H9 (cell line): ENCODE measurements at regions not wholly inside any gene's neighbourhood (a gene's known extent, or its start where the extent isn't known, plus 50 kb on each side); places are given as distances from the start of the nearest gene placed in this dataset.

Experiments used
- DNase-seq: peaks from one replicate; pipeline ENCODE4 v3.0.0-alpha.2; 2017
- H2AFZ ChIP-seq: one replicate; pipeline ENCODE4 v1.6.1; 2013; ENCODE audit warnings: mild to moderate bottlenecking, low read length, control low read depth, moderate library complexity
- H2AK5ac ChIP-seq: 2 replicates; pipeline ENCODE4 v1.6.1; 2013; ENCODE audit warnings: low read length, control low read depth, mixed read lengths; ENCODE audit not compliant: insufficient read length
- H2BK120ac ChIP-seq: one replicate; pipeline ENCODE4 v1.6.1; 2013; ENCODE audit warnings: low read depth, mild to moderate bottlenecking, low read length, control low read depth, inconsistent platforms; ENCODE audit not compliant: poor library complexity, severe bottlenecking
- H2BK12ac ChIP-seq: 2 replicates; pipeline ENCODE4 v1.6.1; 2013; ENCODE audit warnings: low read length, control low read depth, mixed read lengths, low read depth; ENCODE audit not compliant: insufficient read length
- H2BK15ac ChIP-seq: 2 replicates; pipeline ENCODE4 v1.6.1; 2013; ENCODE audit warnings: low read depth, low read length, control low read depth
- H2BK20ac ChIP-seq: one replicate; pipeline ENCODE4 v1.6.1; 2013; ENCODE audit warnings: low read depth, mild to moderate bottlenecking, low read length, control low read depth, inconsistent platforms; ENCODE audit not compliant: poor library complexity, severe bottlenecking
- H2BK5ac ChIP-seq: 2 replicates; pipeline ENCODE4 v1.6.1; 2013; ENCODE audit warnings: low read length, control low read depth, mixed read lengths; ENCODE audit not compliant: insufficient read length
- H3K14ac ChIP-seq: 2 replicates; pipeline ENCODE4 v1.6.1; 2013; ENCODE audit warnings: low read length, control low read depth; ENCODE audit not compliant: insufficient read depth
- H3K18ac ChIP-seq: 2 replicates; pipeline ENCODE4 v1.6.1; 2013; ENCODE audit warnings: low read depth, mild to moderate bottlenecking, mixed read lengths, low read length, control low read depth; ENCODE audit not compliant: insufficient read length
- H3K23ac ChIP-seq: 2 replicates; pipeline ENCODE4 v1.6.1; 2013; ENCODE audit warnings: low read length, control low read depth, mixed read lengths, low read depth; ENCODE audit not compliant: insufficient read length
- H3K23me2 ChIP-seq: 2 replicates; pipeline ENCODE4 v1.6.1; 2013; ENCODE audit warnings: low read depth, mild to moderate bottlenecking, mixed read lengths, low read length, control low read depth; ENCODE audit not compliant: insufficient read length, poor library complexity, severe bottlenecking
- H3K27ac ChIP-seq: 2 replicates; pipeline ENCODE4 v1.5.1; 2013; ENCODE audit warnings: low read length, control low read depth, mixed read lengths, low read depth; ENCODE audit not compliant: insufficient read length
- H3K27me3 ChIP-seq: 2 replicates; pipeline ENCODE4 v1.6.1; 2013; ENCODE audit warnings: low read length, control low read depth, inconsistent platforms; ENCODE audit not compliant: insufficient read depth
- H3K4ac ChIP-seq: 2 replicates; pipeline ENCODE4 v1.6.1; 2013; ENCODE audit warnings: low read depth, mild to moderate bottlenecking, control low read depth, inconsistent platforms, low read length, moderate library complexity
- H3K4me1 ChIP-seq: 2 replicates; pipeline ENCODE4 v1.6.1; 2013; ENCODE audit warnings: low read length, control low read depth, inconsistent platforms; ENCODE audit not compliant: insufficient read depth
- H3K4me2 ChIP-seq: 2 replicates; pipeline ENCODE4 v1.6.1; 2013; ENCODE audit warnings: low read length, control low read depth, mixed read lengths; ENCODE audit not compliant: insufficient read length, insufficient read depth
- H3K56ac ChIP-seq: 2 replicates; pipeline ENCODE4 v1.6.1; 2013; ENCODE audit warnings: low read depth, mild to moderate bottlenecking, mixed read lengths, low read length, control low read depth; ENCODE audit not compliant: insufficient read length
- H3K79me1 ChIP-seq: 2 replicates; pipeline ENCODE4 v1.6.1; 2013; ENCODE audit warnings: low read depth, mild to moderate bottlenecking, moderate library complexity, low read length, control low read depth, inconsistent platforms; ENCODE audit not compliant: insufficient read depth, poor library complexity, severe bottlenecking
- H3K79me2 ChIP-seq: 2 replicates; pipeline ENCODE4 v1.6.1; 2013; ENCODE audit warnings: low read length, control low read depth, inconsistent platforms; ENCODE audit not compliant: insufficient read depth
- H3K9ac ChIP-seq: 2 replicates; pipeline ENCODE4 v1.6.1; 2013; ENCODE audit warnings: low read length, control low read depth, mixed read lengths; ENCODE audit not compliant: insufficient read length; ENCODE audit errors: extremely low read depth
- H3K9me3 ChIP-seq: one replicate; pipeline ENCODE4 v1.6.1; 2013; ENCODE audit warnings: low read depth, low read length, inconsistent platforms; ENCODE audit not compliant: control insufficient read depth
- H3T11ph ChIP-seq: one replicate; pipeline ENCODE4 v1.6.1; 2013; ENCODE audit warnings: mild to moderate bottlenecking, low read length, control low read depth, inconsistent platforms
- H4K20me1 ChIP-seq: one replicate; pipeline ENCODE4 v1.6.1; 2013; ENCODE audit not compliant: control insufficient read depth, insufficient read length, insufficient read depth
- H4K5ac ChIP-seq: 2 replicates; pipeline ENCODE4 v1.6.1; 2013; ENCODE audit warnings: low read depth, mild to moderate bottlenecking, mixed read lengths, low read length, control low read depth; ENCODE audit not compliant: insufficient read length
- H4K8ac ChIP-seq: replicated peaks from 2 replicates; pipeline ENCODE4 v1.6.1; 2013; ENCODE audit warnings: low read length, control low read depth, mixed read lengths, low read depth; ENCODE audit not compliant: insufficient read length
- H4K91ac ChIP-seq: 2 replicates; pipeline ENCODE4 v1.6.1; 2013; ENCODE audit warnings: low read depth, mild to moderate bottlenecking, moderate library complexity, mixed read lengths, low read length, control low read depth; ENCODE audit not compliant: insufficient read length
- H3K27ac Mint-ChIP-seq, 3 experiments: 2 replicates in 2 of 3; 3 replicates in 1 of 3; pipeline ENCODE4 v1.8.0; 2020 to 2021; ENCODE audit warnings: mixed read lengths in 3 of 3, mild to moderate bottlenecking in 1 of 3, moderate library complexity in 1 of 3
- H3K27me3 Mint-ChIP-seq: 2 replicates; pipeline ENCODE4 v1.8.0; 2021; ENCODE audit warnings: low read depth, mild to moderate bottlenecking, moderate library complexity, mixed read lengths
- H3K36me3 Mint-ChIP-seq, 3 experiments: 2 replicates in 2 of 3; 3 replicates in 1 of 3; pipeline ENCODE4 v1.8.0; 2020 to 2021; ENCODE audit warnings: low read depth in 3 of 3, mixed read lengths in 3 of 3; ENCODE audit not compliant: insufficient read depth in 1 of 3
- H3K4me1 Mint-ChIP-seq, 2 experiments: 2 replicates each; pipeline ENCODE4 v1.8.0; 2020; ENCODE audit warnings: mixed read lengths in 2 of 2
- H3K4me3 Mint-ChIP-seq, 2 experiments: 2 replicates in 1 of 2; 3 replicates in 1 of 2; pipeline ENCODE4 v1.8.0; 2020 to 2021; ENCODE audit warnings: mild to moderate bottlenecking in 2 of 2, mixed read lengths in 2 of 2, moderate library complexity in 1 of 2
- H3K9me3 Mint-ChIP-seq, 2 experiments: 2 replicates in 1 of 2; 3 replicates in 1 of 2; pipeline ENCODE4 v1.8.0; 2020; ENCODE audit warnings: mild to moderate bottlenecking in 2 of 2, mixed read lengths in 2 of 2, moderate library complexity in 1 of 2
- CTCF ChIP-seq: fragments of 200-600 bp; sonication (generic); conservative IDR thresholded peaks from 3 replicates; pipeline ENCODE4 v1.8.0; 2021; ENCODE audit warnings: antibody characterized with exemption, mild to moderate bottlenecking
- WGBS: extraction: QIAGEN DNeasy Blood & Tissue Kit; methylation state at CpG from one replicate; pipeline ENCODE4 v1.1.7; 2013; ENCODE audit warnings: missing lambda C conversion rate, low lambda C conversion rate, mixed read lengths; ENCODE audit not compliant: insufficient read length; ENCODE audit errors: extremely low coverage; 5-methylcytosine and 5-hydroxymethylcytosine counted together

DNA sequence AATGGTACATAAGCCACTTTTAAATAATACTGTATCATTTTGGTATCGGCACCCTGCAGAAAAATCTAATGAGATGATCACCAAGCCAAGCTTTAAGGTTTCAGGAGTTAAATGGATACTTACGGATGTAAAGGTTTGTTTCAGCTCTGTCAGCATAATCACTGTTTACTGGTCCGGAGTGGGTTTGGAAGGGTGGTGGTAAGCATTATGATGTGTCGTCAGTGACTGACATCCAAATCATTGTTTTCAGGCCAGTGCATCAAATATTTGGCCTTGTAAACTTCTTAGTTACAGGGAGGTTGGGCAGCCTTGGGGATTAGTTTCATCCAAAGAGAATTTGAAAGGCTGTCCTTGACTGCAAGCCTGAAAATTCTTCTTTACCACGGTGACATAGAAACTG lies 50.0 kb upstream of the ATL2 start:
- Histone ChIP-seq H3K4me2 (no peak overlapping the region), H2BK5ac (no peak overlapping the region), H3K56ac (no peak overlapping the region), H3K27ac (no peak overlapping the region), H4K91ac (no peak overlapping the region), H2BK20ac (no peak overlapping the region), H3K23ac (no peak overlapping the region), H2BK15ac (no peak overlapping the region), H3K14ac (no peak overlapping the region), H3T11ph (no peak overlapping the region), H3K18ac (no peak overlapping the region), H3K4ac (no peak overlapping the region), H3K23me2 (no peaks in the 10 kb centered on the region), H2AFZ (no peak overlapping the region), H4K20me1 (no peaks in the 10 kb centered on the region), H2BK120ac (no peak overlapping the region), H3K27me3 (no peaks in the 10 kb centered on the region), H3K79me2 (no peaks in the 10 kb centered on the region), H4K5ac (no peak overlapping the region), H3K9me3 (no peaks in the 10 kb centered on the region), H3K79me1 (no peaks in the 10 kb centered on the region), H2BK12ac (no peak overlapping the region), H3K4me1 (peaks cover 6% of the 10 kb centered on the region; the same call in 1 of the 2 replicates), H3K9ac (no peak overlapping the region), H4K8ac (no peak overlapping the region), H2AK5ac (no peak overlapping the region)
- TF ChIP-seq CTCF = no peak
- H3K9me3 Mint-ChIP-seq = no peaks in the 10 kb centered on the region
- H3K27ac Mint-ChIP-seq = no peak overlapping the region
- WGBS = no CpG with 5 or more reads among the region's 5 CpGs
- DNase-seq = no peak
- no peak overlapping the region for H3K4me3 Mint-ChIP-seq
- peaks cover 6% of the 10 kb centered on the region for H3K27me3 Mint-ChIP-seq
- peaks cover 33 to 40% of the 10 kb centered on the region in 2 experiments for H3K4me1 Mint-ChIP-seq
- no peaks in the 10 kb centered on the region for H3K36me3 Mint-ChIP-seq
